GM19452 (cell line): ENCODE measurements at regions not wholly inside any gene's neighbourhood (a gene's known extent, or its start where the extent isn't known, plus 50 kb on each side); places are given as distances from the start of the nearest gene placed in this dataset.

Experiments used
- ATAC-seq: cut with Tn5 transposase; IDR thresholded peaks from one replicate; pipeline ENCODE4 v1.9.1; 2021; ENCODE audit not compliant: unreplicated experiment

GRCh38 chr5:20678814-20679298 is 690.9 kb upstream of the CDH18 start:
- no peak for ATAC-seq

GRCh38 chr5:20678386-20678785 is 690.4 kb upstream of the CDH18 start:
- ATAC-seq, result no peak

DNA sequence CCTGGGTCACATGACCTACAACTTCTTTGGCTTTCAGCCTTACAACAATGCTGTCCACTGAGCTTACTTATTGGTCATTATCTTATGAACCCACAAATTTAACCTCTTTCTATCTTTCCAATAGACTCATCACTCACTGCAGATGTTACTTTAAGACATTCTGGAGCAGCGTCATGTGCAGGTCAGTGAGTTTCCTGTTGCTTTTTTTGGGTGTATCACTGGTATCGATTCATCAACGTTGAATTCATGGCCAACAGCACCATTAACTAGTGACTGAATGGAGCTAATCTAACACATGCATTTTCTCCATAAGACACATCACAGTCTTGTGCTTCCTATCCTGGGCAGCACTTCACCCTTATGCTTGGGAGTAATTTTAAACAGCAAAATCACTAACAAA is 672.6 kb upstream of the CDH18 start:
- no peak for ATAC-seq

DNA sequence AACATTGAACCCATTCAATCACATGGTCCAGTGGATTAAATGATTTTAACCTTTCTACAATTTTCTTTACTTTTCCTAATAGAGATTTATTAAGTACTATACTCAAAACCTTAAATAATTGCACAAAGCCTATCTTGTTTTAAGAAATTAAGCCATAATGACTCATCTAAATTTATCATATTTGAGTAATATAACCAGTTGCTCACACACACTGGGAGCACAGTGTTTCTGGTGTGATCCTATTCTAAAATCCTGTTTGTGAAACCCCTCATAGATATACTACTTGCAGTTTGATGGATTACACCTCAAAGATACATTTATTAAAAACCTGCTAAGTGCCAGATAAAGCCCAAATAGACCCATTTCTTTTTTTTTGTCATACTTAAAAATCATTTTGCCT is 668.3 kb upstream of the CDH18 start:
- ATAC-seq, result no peak

DNA sequence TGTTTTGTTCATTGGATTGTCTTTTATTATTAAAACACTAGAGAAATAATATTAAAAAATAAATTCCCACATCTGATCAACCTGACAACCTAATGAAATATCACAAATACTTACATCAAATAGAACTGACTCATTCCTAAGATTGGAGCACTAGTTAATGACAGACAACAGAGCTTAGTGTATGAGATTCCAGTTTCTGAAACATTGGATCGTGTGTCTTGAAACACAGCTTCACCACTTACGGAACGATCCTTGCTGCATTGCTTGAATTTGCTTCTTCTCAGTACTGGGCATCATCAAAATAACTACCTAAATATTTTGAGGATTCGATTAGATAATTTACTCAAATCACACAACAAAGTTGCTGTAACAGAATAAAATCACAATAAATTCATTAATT is 667.2 kb upstream of the CDH18 start:
- no peak for ATAC-seq

GRCh38 chr5:20654746-20655145 is 666.7 kb upstream of the CDH18 start:
- no peak for ATAC-seq

DNA sequence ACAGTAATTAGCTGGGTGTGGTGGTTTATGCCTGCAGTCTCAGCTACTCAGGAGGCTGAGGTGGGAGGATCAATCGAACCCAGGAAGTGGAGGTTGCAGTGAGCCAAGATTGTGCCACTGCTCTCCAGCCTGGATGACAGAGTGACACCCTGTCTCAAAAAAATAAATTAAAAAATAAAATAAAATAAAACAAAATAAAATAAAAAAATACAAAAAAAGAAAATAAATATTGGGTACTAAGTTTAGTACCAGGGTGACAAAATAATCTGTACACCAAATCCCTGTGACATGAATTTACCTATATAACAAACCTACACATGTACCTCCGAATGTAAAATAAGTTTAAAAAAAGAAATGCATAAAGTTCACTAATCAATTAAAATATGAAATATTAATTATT is 666.0 kb upstream of the CDH18 start:
- no peak for ATAC-seq

DNA sequence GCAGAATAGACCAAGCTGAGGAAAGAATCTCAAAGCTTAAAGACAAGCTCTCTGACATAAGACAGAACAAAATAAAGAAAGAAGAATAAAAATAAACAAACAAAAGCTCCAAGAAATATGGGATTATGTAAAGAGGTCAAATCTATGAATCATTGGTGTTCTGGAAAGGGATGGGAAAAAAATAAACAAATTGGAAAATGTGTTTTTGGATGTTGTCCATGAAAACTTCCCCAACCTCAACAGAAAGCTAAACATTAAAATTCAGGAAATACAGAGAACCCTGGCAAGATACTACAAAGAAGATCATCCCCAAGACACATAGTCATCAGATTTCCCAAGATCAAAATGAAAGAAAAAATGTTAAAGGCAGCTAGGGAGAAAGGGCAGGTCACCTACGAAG is 662.0 kb upstream of the CDH18 start:
- no peak for ATAC-seq

- no peak for ATAC-seq
Measured at GRCh38 chr5:20648981-20649380, 661.0 kb upstream of the CDH18 start.

- no peak for ATAC-seq
Measured at GRCh38 chr5:20636686-20637085, 648.7 kb upstream of the CDH18 start.

- no peak for ATAC-seq
Measured at GRCh38 chr5:20619591-20619990, 631.6 kb upstream of the CDH18 start.

GRCh38 chr5:20618340-20618739 is 630.3 kb upstream of the CDH18 start:
- no peak for ATAC-seq

GRCh38 chr5:20617841-20618240 is 629.8 kb upstream of the CDH18 start:
- no peak for ATAC-seq

DNA sequence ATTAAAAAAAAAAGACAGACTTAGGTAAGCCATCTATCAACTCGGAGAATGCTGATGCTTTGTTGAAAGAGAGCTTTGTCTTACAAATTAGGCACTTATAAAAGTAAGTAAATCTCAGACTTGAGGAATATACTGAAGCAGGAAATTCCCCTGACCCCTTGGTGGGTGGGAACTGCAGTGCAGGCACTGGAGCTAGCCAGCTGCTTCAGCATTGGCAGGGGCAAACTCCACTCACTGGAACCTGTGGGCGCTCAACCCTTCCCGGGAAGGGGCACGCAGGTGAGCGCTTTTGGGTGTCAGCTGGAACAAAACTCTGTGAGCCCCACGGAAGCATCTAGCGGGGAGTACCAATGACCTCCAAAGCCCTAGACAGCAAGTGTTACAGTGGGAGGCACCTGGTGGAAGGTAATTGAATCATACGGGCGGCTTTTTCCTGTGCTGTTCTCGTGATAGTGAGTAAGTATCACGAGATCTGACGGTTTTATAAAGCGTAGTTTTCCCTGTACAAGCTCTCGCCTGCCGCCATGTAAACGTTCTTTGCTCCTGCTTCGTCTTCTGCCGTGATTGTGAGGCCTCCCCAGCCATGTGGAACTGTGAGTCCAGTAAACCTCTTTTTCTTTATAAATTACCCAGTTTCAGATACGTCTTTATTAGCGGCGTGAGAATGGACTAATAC is 628.0 kb upstream of the CDH18 start:
- ATAC-seq, result no peak

- no peak for ATAC-seq
Measured at GRCh38 chr5:20611620-20612019, 623.6 kb upstream of the CDH18 start.

GRCh38 chr5:20610681-20611080 is 622.7 kb upstream of the CDH18 start:
- no peak for ATAC-seq

DNA sequence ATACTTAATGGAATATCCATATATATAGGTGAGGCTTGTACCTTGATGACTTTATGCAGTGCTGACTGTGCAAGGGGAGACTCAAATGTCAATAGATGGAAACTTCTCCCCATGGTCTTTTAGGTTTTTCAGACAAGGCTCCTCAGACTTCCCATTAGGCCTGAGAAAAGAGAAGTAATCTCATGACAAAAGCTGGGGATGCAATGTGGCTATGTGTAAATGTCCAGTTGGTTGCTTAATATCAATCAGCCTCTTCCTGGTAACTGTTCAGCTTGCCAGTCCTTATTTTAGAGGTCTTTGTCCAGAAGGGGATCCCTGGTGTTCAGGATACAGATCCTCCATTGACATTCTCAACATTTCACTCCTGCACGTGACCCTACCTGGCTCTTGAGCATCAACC is 621.1 kb upstream of the CDH18 start:
- ATAC-seq, result no peak

DNA sequence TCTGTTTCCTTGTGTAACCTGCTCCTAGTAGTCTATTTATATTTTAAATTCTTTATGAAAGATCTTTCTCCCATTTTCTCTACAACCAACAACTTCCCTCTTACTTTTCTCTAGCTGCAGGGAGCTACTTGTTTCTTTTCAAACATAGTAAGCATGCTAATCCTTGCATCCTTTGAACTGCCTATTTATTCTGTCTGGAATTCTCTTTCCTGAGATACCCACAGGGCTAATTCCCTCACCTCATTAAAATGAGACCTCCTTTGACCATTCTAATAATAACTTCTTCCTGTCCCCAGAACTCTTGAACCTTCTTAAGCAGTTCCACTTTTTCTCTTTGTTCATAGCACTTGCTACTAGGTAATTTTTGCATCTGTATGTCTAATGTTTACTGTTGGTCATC is 620.6 kb upstream of the CDH18 start:
- ATAC-seq, result no peak

- ATAC-seq, result no peak
Measured at GRCh38 chr5:20605732-20606525, 617.9 kb upstream of the CDH18 start.

DNA sequence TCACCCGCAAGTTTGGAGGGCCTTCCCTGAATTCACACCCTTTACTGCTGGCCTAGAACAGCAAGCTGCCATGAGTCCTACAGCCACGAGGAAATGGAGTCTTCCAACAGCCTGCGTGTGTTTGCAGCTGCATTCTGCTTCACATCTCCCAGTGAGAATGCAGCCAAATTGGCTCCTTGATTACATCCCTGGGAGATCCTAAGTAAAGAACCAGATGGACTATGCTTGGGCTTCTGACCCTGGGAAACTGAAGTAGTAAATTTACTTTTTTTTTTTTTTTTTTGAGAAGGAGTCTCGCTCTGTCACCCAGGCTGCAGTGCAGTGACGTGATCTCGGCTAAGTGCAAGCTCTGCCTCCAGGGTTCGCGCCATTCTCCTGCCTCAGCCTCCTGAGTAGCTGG is 617.0 kb upstream of the CDH18 start:
- ATAC-seq, result no peak

DNA sequence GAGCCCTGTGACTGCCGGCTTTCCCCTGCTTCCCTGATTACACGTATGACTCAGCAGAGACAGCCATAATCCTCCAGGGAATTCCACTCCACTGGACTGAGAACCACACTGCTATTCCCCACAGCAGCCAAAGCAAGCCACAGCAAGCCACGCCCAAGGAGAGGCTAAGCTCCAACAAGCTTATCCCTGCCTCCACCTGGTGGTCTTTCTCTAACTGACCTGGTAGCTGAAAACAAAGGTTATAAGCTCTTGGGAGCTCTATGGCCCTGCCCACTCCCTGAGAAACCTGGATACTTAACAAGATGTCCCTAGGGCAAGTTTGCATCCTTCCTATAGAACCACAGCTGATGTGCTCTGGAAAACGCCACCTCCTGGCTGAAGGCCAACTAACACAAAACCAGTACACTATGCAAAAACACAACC is 613.7 kb upstream of the CDH18 start:
- no peak for ATAC-seq

DNA sequence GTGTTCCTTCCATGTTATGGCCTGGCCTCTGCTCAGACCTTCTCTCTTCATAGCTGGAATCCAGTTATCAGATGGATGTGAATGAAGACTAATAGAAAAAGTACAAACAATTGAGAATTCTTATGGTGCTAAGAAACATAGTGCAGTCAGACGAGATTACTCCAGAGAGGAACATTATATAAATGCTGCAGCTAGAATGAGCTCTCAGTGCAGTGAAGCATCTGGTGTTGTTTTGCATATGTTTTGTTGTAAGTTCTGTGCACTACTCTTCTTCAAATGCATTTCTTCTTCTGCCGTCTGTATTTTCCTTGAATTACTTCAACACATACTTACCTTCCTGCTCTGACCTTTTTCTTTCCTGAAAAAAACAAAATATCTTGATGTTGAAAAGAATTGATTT is 602.4 kb upstream of the CDH18 start:
- ATAC-seq, result no peak

- ATAC-seq, result no peak
Measured at GRCh38 chr5:20575571-20575970, 587.6 kb upstream of the CDH18 start.
